DLD1 (cell line): ENCODE measurements at regions not wholly inside any gene's neighbourhood (a gene's known extent, or its start where the extent isn't known, plus 50 kb on each side); places are given as distances from the start of the nearest gene placed in this dataset.

Experiments used
- in situ Hi-C: cut with HindIII; loops from 2 replicates; pipeline ENCODE4 v1.10.0; 2017; ENCODE audit warnings: low sequenced_read_pairs

DNA sequence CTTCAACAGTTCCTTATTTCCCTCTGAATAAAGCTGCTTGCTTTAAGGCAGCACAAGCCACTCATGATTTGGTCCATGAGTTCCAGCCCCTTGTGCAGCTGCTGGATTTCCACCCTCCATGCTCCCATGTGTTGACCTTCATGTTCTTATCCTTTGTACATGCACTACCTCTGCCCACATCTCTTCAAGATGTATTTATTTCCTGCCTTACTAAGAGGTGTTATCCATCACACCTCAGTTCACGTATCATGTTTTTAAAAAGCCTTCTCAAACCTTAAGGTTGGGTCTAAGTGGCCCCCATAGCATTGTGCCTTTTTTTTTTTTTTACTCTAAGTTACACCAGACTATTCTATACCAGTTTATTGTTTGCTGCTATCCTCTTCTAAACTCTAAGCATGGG lies 107.7 kb downstream of the SIPA1L2 start:
- in situ Hi-C loops: no loop called here

DNA sequence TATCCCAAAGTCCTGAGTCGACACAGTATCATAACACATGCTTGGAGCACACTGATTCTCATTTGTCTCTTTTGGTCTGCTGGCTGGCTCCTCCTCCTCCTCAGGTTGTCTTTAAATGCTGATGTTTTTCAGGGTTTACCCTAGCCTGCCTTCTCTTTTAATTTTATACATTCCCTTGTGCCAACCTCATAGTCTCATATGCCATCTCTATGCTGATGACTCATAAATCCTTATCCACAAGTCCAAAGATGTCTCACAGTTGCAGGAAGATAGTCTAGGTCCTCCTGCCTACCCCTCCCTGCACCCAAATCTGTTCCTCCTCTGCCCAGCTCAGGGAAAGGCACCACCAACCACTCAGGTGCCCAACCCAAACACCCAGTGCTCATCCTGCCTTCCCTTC lies 108.3 kb downstream of the SIPA1L2 start:
- in situ Hi-C loops: no loop called here

DNA sequence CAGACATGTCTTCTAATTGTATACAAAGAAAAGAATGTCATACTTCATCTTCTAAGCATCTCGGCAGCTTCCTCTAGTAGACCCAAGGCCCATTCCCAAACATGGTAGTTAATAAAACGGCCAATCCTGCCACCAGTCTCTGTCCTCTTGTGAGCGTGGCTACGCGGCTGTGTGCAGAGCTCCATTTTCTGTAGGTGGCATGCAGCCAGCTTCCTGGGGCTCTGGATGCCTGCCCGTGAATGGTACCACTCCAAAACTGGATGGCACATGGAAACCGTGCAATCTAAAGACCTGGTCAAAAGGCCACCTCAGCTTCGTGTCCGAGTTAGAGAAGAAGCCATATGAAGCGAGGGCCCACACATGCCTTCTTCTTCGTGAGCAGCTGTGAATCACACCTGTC lies 110.7 kb downstream of the SIPA1L2 start:
- in situ Hi-C loops: no loop called here

DNA sequence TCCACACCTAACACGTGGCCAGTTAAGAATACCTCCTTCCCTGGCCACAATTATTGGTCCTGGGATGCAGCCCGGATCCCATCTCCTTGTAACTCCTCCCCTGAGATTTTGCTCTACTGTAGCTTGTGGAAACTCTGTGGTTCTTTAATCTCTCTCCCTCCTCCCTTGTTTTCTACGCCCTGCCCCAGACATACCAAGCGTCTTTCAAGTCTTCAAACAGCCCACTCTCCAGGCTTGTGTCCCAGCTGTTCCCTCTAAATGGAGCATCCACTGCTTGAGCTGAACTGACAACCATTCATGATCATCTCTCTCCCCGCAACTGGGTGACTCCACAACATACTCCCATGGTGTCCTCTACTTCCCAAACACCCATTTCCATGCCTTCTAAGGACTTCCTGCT lies 111.6 kb downstream of the SIPA1L2 start:
- in situ Hi-C loops: no loop called here

DNA sequence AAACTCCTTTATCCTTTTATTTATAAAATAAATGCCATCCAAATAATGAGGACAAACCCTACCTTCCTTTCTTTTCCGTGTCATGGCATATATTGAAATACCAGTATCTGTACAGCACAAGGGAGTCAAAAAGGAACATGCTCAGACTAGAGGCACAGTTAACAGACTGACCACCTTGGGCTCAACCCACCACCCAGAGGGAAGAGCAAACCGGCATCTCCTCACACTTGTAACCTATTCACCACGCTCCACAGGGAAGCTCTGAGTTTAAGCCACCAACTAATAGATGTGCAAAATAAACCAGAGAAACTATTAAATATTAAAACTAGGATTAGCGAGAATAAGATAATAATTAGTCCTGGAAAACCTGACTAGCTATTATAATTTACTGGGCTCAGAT lies 112.7 kb downstream of the SIPA1L2 start:
- in situ Hi-C loops: no loop called here

DNA sequence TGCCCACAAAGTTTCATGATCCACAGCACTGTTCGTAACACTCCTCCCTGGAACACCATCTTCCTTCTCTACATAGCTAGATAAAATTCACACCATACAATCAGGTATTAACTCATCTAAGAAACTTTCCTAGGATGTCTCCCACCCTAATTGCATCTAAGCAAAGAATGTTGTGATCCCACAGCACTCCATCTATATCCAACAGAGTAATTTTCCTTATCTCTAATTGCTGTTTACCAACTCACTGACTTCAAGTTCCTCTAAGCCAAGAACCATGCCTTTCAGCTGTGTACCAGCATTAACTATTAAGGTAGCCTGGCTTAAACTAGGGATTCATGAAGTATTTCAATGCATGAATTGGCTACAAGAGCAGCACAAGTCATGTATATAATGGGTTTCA lies 114.2 kb downstream of the SIPA1L2 start:
- in situ Hi-C loops: no loop called here

DNA sequence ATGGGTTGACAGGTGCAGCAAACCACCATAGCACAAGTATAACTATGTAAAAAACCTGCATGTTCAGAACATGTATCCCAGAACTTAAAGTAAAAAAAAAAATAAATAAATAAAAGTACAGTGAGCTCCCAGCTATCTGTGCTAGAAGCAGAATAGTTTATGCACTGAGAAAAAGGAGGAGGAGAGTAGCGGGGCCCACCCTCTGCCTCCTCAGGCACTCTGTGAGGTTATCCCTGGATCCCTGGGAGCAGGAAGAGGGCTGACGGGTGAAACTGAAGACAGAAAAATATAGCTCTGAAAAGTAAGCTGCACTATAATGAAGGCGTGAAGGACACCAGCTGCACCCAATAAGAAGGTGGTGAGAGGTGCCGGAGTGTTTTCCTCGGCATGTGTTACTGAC lies 117.2 kb downstream of the SIPA1L2 start:
- in situ Hi-C loops: no loop called here

DNA sequence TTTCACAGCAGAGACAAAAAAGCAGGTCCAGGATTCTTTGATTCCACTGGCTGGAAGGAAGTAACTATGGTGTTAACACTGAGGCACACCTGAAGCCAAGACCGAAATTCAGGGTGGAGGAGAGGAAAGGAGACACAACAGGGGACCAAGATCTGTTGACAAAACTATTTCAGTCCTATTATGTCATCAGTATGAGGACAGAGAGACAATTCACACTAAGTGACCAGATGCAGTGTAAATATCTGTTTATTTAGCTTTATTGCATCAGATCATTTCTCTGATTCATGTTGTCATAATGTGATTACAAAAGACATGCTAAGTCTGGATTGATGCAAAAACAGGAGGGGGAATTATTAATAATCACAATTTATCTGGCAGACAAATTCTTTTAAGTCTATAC lies 118.8 kb downstream of the SIPA1L2 start:
- in situ Hi-C loops: no loop called here

DNA sequence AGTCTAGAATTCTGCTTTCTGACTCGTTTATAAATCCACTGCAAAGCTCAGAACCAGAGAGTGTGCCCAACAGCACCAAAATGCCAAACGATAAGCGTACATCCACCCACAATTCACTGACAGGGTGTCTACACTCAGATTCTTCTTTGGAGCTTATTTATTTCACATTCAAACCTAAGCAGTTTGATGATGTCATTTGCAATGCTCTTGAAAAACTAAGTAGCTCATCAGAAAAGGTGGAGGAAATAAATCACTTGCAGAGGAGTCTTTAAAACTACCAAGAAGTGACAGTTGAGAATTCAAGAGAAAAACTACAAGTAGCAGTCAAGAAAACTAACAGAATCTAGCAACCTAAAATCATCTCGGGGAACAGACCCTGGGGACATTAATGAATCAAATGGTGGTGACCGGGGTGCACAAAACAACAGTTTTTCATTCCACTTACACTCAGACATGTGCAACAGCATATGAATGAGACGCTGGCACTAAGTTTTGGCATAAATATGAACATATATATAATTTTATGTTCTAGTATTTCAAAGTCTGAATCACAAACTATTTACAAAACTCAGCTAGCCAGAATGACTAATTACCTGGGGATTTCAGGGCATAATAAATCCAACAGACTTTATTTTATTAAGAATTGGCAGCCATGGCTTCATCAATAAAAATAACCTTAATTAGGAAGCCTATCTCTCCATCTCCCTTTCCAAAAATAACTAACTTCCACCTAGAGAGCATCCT lies 119.4 kb downstream of the SIPA1L2 start:
- in situ Hi-C loops: no loop called here

DNA sequence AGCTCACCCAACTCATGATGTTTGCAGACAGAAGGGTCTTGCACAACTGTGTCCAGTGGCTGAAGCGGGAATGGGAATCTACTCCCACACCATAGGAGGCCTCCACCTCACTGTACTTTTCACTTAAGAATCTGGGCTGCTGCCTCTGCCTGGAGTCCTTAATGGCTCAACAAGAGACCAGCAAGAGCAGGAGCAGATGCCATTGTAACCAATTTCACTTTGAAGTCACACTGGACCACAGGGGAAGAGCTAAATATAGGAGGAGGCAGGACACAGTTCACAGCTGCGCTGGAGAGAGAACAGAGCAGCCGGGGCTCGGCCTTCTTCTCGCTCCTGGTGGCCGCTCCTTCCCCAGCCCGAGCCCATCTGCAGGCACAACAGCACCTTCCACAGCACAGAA lies 120.4 kb downstream of the SIPA1L2 start:
- in situ Hi-C loops: no loop called here

DNA sequence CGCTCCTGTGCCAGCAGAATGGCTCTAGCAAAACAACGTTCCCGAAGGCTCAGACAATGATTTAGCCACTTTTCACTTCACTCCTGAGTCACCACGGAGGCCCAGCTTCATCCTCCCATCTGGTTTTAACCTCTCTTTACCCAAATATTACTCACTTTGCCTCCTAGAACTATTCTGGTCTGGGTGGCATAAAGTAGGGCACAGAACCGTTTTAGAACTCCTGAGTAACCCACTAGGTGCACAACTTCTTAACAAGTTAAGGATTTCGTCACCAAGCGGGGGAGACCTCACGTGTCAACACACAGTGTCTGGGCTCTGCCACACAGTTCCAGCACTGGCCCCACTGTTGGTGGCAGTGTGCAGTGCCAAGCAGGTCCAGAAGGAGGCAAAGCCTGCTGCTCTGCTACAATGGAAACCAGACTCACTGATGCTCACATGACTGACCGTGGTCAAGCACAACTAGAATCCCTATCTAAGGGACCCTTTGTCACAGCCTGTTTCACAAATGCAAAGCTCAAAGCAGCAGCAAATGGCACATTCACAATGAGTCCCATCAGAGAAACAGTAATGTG lies 121.7 kb downstream of the SIPA1L2 start:
- in situ Hi-C loops: no loop called here

DNA sequence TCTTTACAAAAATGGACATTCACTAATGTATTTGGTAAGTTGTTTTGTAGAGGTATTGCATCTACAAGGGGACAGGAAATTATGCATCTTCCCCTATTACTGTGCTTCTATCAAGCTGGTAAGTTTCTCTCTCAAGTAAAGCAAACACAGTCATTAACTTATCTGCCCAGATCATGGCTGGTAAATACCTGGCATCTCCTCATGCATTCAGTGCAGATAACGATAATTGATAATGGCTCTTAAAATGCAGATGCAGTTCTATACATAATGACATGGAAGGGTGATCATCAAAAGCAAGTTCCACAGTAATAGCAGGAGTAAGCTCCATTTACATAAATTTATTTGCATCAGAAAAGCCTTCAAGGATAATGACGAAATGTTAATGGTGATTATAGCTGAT lies 122.4 kb downstream of the SIPA1L2 start:
- in situ Hi-C loops: no loop called here

DNA sequence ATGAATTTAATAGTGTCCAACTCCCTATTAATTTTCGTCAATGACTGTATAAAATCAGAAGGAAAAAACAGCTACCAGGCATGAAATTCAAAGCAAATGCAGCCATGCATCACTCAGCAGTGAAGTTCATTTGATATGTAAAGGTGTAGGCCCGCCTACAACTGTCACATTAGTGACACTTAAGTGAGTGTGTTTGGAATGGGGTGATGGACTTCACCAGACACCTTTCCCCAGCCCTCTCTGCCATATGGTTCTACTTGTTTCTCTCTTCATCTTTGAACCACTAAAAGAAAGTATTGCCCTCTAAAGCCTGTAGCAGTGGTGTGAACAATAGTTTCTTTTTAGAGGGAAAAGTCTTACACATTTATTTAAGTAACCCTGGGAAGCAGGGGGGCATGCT lies 124.0 kb downstream of the SIPA1L2 start:
- in situ Hi-C loops: no loop called here

DNA sequence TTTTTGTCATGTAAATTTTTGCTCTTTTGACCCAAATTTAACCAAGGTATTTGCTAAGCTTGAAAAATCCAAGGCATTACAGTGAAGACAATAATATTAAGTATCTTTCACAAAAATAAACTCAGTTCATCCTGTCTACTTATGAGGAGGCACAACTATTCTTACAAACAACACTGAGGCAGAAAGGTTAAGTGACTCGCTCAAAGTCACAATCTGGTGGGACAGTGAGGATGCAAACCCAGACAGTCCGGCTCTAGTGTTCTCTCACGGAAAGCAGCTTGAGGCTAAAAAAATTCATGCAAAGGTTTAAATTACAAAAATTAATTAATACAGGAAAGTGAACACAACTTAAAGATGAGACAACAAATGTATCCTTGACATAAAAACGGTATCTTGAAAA lies 125.3 kb downstream of the SIPA1L2 start:
- in situ Hi-C loops: no loop called here

DNA sequence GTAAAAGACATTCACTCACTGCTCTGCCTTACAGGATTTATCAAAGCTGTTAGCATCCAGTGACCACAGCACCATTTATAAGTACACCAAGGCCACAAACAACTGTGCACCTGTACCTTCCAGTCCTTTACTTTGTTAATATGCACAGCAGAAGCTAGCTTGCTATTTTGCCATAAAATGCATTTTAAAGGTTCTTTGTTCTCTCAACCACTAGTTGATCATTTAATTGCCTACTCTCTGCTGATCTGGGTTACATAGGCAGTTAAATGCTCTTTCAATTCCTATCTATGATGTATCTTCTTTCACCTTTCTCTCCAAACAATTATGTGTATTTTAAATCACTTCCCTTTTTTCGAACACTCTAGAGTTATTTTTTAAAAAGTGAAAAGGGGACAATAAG lies 126.4 kb downstream of the SIPA1L2 start:
- in situ Hi-C loops: no loop called here

DNA sequence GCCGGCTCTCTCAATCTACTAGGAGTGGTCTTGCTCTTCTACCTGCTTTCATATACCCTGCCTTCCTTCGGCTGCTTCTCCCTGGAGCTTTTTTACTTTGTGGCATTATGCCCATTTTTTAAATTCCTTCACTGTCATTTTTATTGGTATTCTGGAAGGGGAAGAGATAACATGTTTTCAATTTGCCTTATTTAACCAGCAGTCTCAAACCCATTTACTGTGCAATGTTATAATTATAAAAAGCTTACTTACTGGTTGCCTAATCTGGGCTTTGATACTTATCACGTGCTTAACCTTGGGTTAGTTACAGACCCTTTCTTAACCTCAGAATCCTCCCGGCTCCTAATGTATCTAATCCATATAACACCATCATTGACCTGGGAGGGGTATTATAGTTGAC lies 128.1 kb downstream of the SIPA1L2 start:
- in situ Hi-C loops: no loop called here

DNA sequence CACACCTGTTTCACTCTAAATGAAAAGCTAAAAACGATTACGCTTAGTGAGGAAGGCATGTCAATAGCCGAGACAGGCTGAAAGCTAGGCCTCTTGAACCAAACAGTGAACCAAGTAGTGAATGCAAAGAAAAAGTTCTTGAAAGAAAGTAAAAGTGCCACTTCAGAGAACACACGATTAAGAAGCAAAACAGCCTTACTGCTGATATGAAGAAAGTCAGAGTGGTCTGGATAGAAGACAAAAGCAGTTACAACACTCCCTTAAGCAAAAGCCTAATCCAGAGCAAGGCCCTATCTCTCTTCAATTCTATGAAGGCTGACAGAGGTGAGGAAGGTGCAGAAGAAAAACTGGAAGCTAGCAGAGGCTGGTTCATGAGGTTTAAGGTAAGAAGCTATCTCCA lies 130.7 kb downstream of the SIPA1L2 start:
- in situ Hi-C loops: no loop called here

DNA sequence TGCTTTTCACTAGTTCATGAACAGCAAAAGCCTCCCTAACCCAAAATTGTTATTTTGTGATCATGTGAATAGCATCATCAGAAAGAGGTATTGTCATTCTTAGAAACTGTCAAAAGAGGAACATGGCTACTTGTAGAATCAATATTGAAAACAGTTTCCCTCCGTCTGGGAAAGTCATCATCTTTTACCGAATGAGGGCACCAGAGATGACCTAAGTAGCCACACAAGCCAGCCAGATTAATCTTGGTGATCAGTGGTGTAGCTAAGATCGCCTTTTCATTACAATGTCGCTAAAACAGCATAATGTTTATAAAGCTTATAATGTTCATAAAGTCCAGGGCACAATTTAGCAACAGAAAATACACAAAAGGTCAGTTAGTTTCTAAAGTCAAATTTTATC lies 136.1 kb downstream of the SIPA1L2 start:
- in situ Hi-C loops: no loop called here

DNA sequence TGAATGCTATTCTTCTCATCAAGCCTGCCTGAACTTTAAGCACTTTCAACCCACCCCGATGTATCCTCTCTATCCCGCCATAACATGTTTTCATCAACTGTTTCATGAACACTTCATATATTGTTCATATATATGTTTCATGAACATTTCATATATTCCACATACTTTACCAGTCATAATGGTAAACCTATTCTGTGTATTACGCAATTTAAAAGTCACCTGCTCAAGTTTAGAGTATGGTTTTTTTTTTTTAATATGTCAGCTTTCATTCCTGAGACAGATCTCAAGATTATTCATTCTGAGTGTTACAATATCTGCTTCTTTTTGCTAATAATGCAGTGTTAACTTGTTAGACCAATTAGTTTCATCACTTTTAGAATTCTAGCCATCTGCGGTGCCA lies 140.7 kb downstream of the SIPA1L2 start:
- in situ Hi-C loops: no loop called here

DNA sequence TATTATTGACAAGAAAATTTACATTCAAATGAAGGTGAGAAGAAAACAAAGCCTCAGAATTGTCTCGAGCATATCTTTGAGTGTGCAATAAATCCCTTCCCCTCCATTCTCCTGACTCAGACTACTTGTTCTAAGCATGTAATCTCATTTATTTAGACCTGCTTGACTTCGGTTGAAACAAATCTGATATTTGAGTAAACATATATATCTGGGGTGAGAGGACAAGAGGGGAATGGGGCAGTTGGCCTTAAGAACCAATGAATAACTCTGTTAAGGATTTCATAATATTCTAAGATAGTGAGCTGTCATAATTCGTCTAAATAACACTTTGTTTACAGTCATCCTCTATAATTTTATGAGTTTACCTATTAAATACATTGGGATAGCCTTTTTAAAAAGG lies 142.7 kb downstream of the SIPA1L2 start:
- in situ Hi-C loops: no loop called here

DNA sequence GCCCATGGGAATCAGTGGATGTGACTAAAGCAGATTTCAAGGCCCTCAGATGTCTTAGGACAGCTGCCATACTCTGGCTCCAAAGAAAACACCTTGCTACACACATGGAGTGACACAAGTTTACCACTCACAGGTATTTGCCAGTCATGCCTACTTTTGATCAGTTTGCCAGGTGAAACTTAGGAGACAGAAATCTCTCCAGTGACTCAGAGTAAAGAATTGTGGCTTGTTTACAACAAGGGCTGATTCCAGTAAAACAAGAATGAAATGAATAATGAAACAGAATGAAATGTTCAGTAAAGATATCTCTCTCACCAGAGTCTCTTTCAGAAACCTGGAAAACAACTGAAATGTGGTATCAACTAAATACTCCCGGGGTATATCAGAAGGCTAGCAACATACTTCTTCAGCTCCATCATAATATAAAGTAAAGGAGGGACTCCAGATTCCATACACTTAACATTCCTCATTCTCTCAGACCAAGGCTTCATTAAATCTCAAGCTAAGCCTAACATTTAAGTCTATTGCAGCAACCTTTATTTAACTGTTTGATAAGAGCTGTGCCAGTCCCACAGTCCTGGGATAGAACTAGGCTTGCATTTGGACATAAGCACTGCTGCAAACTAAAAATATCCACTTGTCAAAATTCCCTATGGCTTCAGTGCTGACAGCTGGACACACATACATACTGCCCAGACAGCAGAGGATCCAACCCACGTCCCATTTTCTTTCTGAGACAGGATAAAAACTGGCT lies 143.3 kb downstream of the SIPA1L2 start:
- in situ Hi-C loops: no loop called here

DNA sequence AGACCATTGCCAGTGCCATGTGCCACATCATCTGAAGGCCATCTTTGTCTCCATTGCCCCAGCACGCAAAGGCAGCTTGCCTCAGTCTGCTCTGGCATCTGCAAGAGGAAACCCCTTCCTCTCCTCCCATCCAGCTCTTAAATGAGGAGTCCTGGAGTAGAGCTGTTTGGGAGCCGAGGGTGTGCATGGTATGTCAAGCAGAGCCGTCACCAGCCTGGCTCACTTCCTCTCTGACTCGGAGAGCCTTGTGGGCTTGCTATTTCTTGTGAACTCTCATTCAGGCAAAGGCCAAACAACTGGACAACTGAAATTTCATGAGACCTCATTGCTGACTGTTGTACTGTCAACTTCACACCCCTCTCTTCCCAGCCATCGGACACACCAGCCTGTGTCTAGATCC lies 143.9 kb downstream of the SIPA1L2 start:
- in situ Hi-C loops: no loop called here
